ENCODE measurements at regions not wholly inside any gene's neighbourhood (a gene's known extent, or its start where the extent isn't known, plus 50 kb on each side); places are given as distances from the start of the nearest gene placed in this dataset.

GRCh38 chr12:105704787-105705186 is 374.3 kb downstream of the C12orf75 start:
- Histone ChIP-seq H3K36me3 (ENCODE audit: insufficient read depth, low read length) (no peaks in the 10 kb centered on the region), H3K9ac (ENCODE audit: low read depth, low read length) (no peak overlapping the region), H3K9me3 (ENCODE audit: control insufficient read depth, insufficient read depth, low read length) (no peaks in the 10 kb centered on the region), H3K4me1 (ENCODE audit: insufficient read depth, low read length) (peaks cover 19% of the 10 kb centered on the region)

- Histone ChIP-seq H3K9ac (ENCODE audit: low read depth, low read length) (no peak overlapping the region), H3K4me1 (ENCODE audit: insufficient read depth, low read length) (peaks cover 19% of the 10 kb centered on the region), H3K36me3 (ENCODE audit: insufficient read depth, low read length) (no peaks in the 10 kb centered on the region), H3K9me3 (ENCODE audit: control insufficient read depth, insufficient read depth, low read length) (no peaks in the 10 kb centered on the region)
These were observed 374.7 kb downstream of the C12orf75 start for GRCh38 chr12:105705235-105705634.

GRCh38 chr12:105705765-105706164 is 375.3 kb downstream of the C12orf75 start:
- H3K9ac ChIP-seq (ENCODE audit: low read depth, low read length), result no peak overlapping the region
- no peaks in the 10 kb centered on the region for H3K36me3 ChIP-seq (ENCODE audit: insufficient read depth, low read length)
- peaks cover 19% of the 10 kb centered on the region for H3K4me1 ChIP-seq (ENCODE audit: insufficient read depth, low read length)
- no peaks in the 10 kb centered on the region for H3K9me3 ChIP-seq (ENCODE audit: control insufficient read depth, insufficient read depth, low read length)

- H3K9ac ChIP-seq (ENCODE audit: low read depth, low read length), result no peak overlapping the region
- peaks cover 19% of the 10 kb centered on the region for H3K4me1 ChIP-seq (ENCODE audit: insufficient read depth, low read length)
- no peaks in the 10 kb centered on the region for H3K36me3 ChIP-seq (ENCODE audit: insufficient read depth, low read length)
- no peaks in the 10 kb centered on the region for H3K9me3 ChIP-seq (ENCODE audit: control insufficient read depth, insufficient read depth, low read length)
These were observed 376.0 kb downstream of the C12orf75 start for GRCh38 chr12:105706321-105706972.

GRCh38 chr12:105706973-105707334 is 376.5 kb downstream of the C12orf75 start:
- no peaks in the 10 kb centered on the region for H3K9me3 ChIP-seq (ENCODE audit: control insufficient read depth, insufficient read depth, low read length)
- H3K4me1 ChIP-seq (ENCODE audit: insufficient read depth, low read length), result peaks cover 19% of the 10 kb centered on the region
- no peak overlapping the region for H3K9ac ChIP-seq (ENCODE audit: low read depth, low read length)
- no peaks in the 10 kb centered on the region for H3K36me3 ChIP-seq (ENCODE audit: insufficient read depth, low read length)

GRCh38 chr12:105713606-105714305 is 383.3 kb downstream of the C12orf75 start:
- no peak overlapping the region for H3K9ac ChIP-seq (ENCODE audit: low read depth, low read length)
- no peaks in the 10 kb centered on the region for H3K36me3 ChIP-seq (ENCODE audit: insufficient read depth, low read length)
- H3K9me3 ChIP-seq (ENCODE audit: control insufficient read depth, insufficient read depth, low read length), result no peaks in the 10 kb centered on the region
- peaks cover 8% of the 10 kb centered on the region; the same call in 1 of the 2 replicates for H3K4me1 ChIP-seq (ENCODE audit: insufficient read depth, low read length)

GRCh38 chr12:105716621-105717020 is 386.1 kb downstream of the C12orf75 start:
- Histone ChIP-seq H3K4me1 (ENCODE audit: insufficient read depth, low read length) (peaks cover 8% of the 10 kb centered on the region), H3K9me3 (ENCODE audit: control insufficient read depth, insufficient read depth, low read length) (no peaks in the 10 kb centered on the region), H3K36me3 (ENCODE audit: insufficient read depth, low read length) (no peaks in the 10 kb centered on the region), H3K9ac (ENCODE audit: low read depth, low read length) (no peak overlapping the region)

DNA sequence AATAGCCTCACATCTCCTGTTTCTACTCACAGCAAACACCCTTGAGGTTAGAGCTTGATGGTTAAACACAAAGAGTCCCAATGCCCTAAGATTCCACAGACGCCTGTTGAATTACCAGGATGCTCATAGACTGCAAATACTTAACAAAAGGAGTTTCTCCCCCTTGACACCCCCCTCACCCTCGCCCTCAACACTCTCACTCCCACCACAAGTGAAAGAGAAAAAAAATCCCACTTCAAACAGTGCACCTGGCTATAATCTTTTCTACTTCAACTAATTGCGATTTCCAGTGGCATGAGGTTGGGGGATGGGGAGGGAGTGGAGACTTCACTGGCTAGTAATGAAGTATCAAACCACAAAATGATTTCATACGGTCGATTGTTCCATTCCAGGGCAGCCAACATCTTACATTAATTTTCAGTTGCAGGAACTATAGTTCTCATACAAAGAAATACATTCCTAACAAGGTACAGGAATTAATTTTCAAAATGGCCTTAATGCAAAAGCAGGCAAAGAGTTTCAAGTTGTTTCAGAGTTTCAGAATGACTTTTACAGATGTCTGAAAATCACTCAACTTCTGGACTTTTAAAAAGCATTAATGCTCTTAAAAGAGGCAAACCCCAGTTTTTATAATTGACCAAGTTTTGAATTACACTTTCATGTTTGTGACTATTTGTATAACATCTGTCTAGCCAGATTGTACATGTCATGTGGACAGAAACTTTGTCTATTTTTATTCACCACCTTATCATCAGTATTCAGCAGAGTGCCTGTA is 390.7 kb downstream of the C12orf75 start:
- H3K9ac ChIP-seq (ENCODE audit: low read depth, low read length), result no peak overlapping the region
- H3K4me1 ChIP-seq (ENCODE audit: insufficient read depth, low read length), result peaks cover 5% of the 10 kb centered on the region; the same call in 1 of the 2 replicates
- no peaks in the 10 kb centered on the region for H3K9me3 ChIP-seq (ENCODE audit: control insufficient read depth, insufficient read depth, low read length)
- H3K36me3 ChIP-seq (ENCODE audit: insufficient read depth, low read length), result no peaks in the 10 kb centered on the region

DNA sequence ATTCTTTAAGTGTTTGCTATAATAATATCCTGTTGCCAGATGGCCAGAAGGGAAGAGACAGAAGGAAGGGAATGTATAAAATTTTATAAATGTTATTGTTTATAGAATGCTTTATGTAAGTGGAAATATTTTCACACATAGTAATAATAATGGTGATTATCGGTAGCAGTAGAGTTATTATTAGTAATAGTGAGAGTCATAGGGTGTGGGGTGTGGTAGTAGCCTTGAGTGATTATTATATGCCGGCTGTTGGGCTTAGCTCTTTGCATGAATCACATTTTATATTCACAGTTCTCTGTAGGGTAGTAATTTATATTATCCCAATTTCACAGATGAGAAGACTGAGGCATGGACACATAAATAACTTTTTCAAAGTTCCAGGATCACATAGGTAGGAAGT is 391.4 kb downstream of the C12orf75 start:
- H3K36me3 ChIP-seq (ENCODE audit: insufficient read depth, low read length), result no peaks in the 10 kb centered on the region
- no peak overlapping the region for H3K9ac ChIP-seq (ENCODE audit: low read depth, low read length)
- peaks cover 5% of the 10 kb centered on the region; the same call in 1 of the 2 replicates for H3K4me1 ChIP-seq (ENCODE audit: insufficient read depth, low read length)
- no peaks in the 10 kb centered on the region for H3K9me3 ChIP-seq (ENCODE audit: control insufficient read depth, insufficient read depth, low read length)

DNA sequence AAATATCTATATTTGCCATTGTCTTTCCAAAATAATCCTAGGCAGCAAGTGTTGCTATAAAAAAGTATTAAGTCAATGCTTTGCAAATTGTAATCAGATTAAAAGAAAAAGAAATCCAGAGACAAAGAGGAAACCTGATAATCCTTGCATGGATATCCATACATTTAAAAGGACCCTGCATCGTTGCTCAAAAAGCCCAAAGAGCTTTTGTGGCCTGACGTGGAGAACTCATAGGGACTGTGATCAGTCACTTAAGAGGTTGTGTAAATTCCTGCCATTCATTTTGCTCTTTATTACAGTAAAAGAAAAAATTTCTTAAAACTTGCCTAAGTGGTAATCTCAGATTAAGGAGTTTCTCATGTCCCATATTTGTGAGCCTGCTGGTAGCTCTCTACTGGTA is 392.6 kb downstream of the C12orf75 start:
- no peaks in the 10 kb centered on the region for H3K9me3 ChIP-seq (ENCODE audit: control insufficient read depth, insufficient read depth, low read length)
- H3K4me1 ChIP-seq (ENCODE audit: insufficient read depth, low read length), result peaks cover 5% of the 10 kb centered on the region; the same call in 1 of the 2 replicates
- H3K36me3 ChIP-seq (ENCODE audit: insufficient read depth, low read length), result no peaks in the 10 kb centered on the region
- no peak overlapping the region for H3K9ac ChIP-seq (ENCODE audit: low read depth, low read length)

GRCh38 chr12:105723494-105723893 is 393.0 kb downstream of the C12orf75 start:
- H3K9ac ChIP-seq (ENCODE audit: low read depth, low read length), result no peak overlapping the region
- H3K9me3 ChIP-seq (ENCODE audit: control insufficient read depth, insufficient read depth, low read length), result no peaks in the 10 kb centered on the region
- H3K36me3 ChIP-seq (ENCODE audit: insufficient read depth, low read length), result no peaks in the 10 kb centered on the region
- H3K4me1 ChIP-seq (ENCODE audit: insufficient read depth, low read length), result peaks cover 5% of the 10 kb centered on the region; the same call in 1 of the 2 replicates

DNA sequence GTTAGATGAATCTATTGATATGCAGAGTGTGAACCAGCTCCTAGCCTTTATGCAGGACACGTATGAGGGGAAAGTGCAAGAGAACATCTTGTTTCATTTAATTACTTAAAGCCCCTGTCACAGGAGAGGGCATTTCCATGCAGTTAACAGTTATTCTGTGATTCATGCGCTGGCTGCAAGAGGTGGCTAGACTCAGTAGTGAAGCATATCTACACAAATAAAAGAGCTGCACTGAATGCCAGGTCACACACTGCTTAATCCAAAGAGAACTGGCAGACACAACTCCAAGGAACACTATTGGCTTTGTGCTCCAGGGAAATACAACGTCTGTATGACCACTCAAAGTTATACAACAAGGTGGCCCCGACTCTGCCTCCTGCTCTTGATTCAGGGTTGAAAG is 394.1 kb downstream of the C12orf75 start:
- no peaks in the 10 kb centered on the region for H3K36me3 ChIP-seq (ENCODE audit: insufficient read depth, low read length)
- peaks cover 5% of the 10 kb centered on the region; the same call in 1 of the 2 replicates for H3K4me1 ChIP-seq (ENCODE audit: insufficient read depth, low read length)
- H3K9me3 ChIP-seq (ENCODE audit: control insufficient read depth, insufficient read depth, low read length), result no peaks in the 10 kb centered on the region
- H3K9ac ChIP-seq (ENCODE audit: low read depth, low read length), result no peak overlapping the region

DNA sequence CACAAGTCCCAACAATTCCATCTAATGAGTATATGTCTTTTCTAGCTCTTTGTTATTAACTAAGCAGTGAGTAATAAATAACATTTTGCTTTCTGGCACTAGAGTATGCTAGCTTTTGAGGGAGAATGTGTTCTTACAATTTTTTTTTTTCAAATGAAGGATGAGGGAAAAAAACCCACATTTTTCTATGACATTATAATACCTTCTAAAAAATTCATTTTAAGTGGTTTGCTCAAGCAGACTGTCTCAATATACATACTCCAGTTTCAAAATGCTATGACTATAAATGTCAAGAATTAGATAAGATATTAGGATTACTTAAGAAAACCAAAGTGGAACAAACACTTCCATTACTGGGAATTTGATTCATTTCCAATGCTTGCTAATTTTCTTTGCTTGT is 394.6 kb downstream of the C12orf75 start:
- no peaks in the 10 kb centered on the region for H3K36me3 ChIP-seq (ENCODE audit: insufficient read depth, low read length)
- peaks cover 5% of the 10 kb centered on the region; the same call in 1 of the 2 replicates for H3K4me1 ChIP-seq (ENCODE audit: insufficient read depth, low read length)
- H3K9ac ChIP-seq (ENCODE audit: low read depth, low read length), result no peak overlapping the region
- no peaks in the 10 kb centered on the region for H3K9me3 ChIP-seq (ENCODE audit: control insufficient read depth, insufficient read depth, low read length)

DNA sequence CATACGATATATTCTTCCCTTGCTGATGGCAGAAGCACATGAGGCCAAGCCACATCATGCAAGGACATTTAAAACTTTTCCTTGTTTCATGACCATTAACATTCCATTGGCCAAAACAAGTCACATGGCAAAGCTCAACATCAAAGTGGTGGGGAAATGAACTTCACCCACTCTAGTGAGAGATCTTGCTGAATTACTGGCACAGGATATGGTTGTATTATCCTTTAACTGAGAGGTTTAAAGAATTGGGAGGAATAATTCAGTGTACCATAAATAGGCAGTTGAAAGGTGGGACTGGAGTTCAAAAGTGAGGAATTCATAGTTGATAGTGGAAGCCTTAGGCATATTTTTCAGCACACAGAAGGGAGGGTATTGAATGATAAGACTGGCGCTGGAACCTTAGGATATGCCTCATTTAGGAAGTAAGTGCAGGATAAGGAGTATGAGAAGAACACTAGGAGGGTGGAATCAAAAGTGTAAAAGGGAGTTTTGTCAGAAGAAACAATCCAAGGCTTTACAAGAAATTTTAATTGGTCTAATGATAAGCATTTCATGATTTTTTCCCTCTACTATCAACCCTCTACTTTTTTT is 398.8 kb downstream of the C12orf75 start:
- Histone ChIP-seq H3K4me1 (ENCODE audit: insufficient read depth, low read length) (peaks cover 5% of the 10 kb centered on the region; the same call in 1 of the 2 replicates), H3K9me3 (ENCODE audit: control insufficient read depth, insufficient read depth, low read length) (no peaks in the 10 kb centered on the region), H3K9ac (ENCODE audit: low read depth, low read length) (no peak overlapping the region), H3K36me3 (ENCODE audit: insufficient read depth, low read length) (no peaks in the 10 kb centered on the region)

Data from ES-I3 (cell line).